ENCODE measurements at regions not wholly inside any gene's neighbourhood (a gene's known extent, or its start where the extent isn't known, plus 50 kb on each side); places are given as distances from the start of the nearest gene placed in this dataset.
A peak's percentile ranks its signal among the peaks of the same experiment; 100 is the strongest.
"Not testable (repeated sequence)": the region's sequence is repeated elsewhere in the genome, so short reads cannot be mapped to it uniquely, and the experiment has no call there.

- DNase-seq = no peak
Observed at GRCh38 chr2:182598626-182599025, 117.4 kb upstream of the DNAJC10 start.

- DNase-seq = no peak
Observed at GRCh38 chr2:182605166-182605565, 110.9 kb upstream of the DNAJC10 start.

DNA sequence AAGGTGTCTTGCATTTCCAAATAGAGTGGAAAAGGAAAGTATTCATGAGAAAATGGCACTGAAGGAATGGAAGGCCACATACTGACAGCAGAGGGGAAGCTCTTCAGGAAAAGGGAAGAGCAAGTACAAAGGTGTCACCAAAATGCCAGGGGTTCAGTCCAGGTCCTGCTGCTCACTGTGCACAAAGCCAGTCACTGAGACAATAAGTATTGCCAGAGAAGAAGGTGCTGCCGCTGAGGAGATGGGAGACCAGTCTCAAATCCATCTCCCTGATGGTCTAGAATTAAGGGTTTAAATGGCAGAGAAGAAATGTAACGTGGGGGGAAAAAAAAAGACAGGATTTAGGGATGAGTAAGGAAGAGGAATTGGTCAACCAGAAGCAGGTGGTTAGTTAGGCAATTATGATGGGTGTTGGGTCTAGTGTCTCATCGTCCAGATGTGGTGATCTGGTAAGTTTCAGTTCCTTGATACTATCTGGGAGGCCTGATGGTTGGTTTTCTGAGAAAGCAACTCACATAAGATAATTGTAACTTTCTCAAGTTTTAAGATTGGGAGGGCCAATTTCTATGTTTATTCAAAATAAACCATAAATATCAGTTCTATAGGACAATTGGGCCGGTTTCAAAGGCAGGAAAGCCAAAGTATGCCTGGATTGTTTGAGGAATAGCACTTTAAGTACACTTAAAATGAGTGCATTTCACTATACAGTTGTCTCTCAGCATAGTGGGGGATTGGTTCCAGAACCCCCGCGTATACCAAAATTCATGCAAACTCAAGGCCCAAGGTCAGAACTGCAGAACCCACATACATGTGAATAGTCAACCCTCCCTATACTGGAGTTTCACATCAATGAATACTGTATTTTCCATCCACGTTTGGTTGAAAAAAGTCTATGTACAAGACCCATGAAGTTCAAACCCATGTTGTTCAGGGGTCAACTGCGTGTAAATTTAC, 109.1 kb upstream of the DNAJC10 start:
- no peak for DNase-seq

DNA sequence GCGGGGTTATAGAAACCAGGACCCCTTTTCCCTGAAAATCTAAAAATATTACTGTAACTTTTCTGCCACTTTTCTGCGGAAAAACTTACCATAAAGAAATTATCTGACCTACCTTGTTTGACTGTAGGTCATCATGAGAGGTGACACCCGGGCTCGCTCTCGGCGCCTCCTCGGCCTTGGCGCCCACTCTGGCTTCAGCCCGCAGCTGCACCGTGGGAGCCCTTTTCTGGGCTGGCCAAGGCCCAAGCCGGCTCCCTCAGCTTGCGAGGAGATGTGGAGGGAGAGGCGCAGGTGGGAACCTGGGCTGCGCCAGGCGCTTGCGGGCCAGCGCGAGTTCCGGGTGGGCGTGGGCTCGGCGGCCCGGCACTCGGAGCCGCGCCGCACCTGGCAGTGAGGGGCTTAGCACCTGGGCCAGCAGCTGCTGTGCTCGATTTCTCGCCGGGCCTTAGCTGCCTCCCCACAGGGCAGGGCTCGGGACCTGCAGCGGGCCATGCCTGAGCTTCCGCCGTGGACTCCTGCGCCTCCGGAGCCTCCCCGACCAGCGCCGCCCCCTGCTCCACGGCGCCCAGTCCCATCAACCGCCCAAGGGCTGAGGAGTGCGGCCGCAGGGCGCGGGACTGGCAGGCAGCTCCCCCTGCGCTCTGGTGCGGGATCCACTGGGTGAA, 107.7 kb upstream of the DNAJC10 start:
- no peak for DNase-seq

DNA sequence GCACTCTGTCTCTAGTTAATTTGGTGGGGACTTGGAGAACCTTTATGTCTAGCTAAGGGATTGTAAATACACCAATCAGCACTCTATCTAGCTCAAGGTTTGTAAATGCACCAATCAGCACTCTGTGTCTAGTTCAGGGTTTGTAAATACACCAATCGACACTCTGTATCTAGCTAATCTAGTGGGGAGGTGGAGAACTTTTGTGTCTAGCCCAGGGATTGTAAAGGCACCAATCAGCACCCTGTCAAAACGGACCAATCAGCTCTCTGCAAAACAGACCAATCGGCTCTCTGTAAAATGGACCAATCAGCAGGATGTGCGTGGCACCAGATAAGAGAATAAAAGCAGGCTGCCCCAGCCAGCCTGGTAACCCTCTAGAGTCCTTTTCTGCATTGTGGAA, 107.1 kb upstream of the DNAJC10 start:
- not testable (repeated sequence) for DNase-seq

GRCh38 chr2:182610231-182610630, 105.8 kb upstream of the DNAJC10 start:
- no peak for DNase-seq

- no peak for DNase-seq
Observed at GRCh38 chr2:182611009-182611408, 105.0 kb upstream of the DNAJC10 start.

GRCh38 chr2:182615036-182615435, 101.0 kb upstream of the DNAJC10 start:
- DNase-seq = no peak

- DNase-seq = no peak
Observed at GRCh38 chr2:182616471-182617393, 99.3 kb upstream of the DNAJC10 start.

GRCh38 chr2:182618672-182619079, 97.4 kb upstream of the DNAJC10 start:
- DNase-seq = no peak

- no peak for DNase-seq
Observed at GRCh38 chr2:182619276-182619675, 96.8 kb upstream of the DNAJC10 start.

- no peak for DNase-seq
Observed at GRCh38 chr2:182621191-182621590, 94.9 kb upstream of the DNAJC10 start.

DNA sequence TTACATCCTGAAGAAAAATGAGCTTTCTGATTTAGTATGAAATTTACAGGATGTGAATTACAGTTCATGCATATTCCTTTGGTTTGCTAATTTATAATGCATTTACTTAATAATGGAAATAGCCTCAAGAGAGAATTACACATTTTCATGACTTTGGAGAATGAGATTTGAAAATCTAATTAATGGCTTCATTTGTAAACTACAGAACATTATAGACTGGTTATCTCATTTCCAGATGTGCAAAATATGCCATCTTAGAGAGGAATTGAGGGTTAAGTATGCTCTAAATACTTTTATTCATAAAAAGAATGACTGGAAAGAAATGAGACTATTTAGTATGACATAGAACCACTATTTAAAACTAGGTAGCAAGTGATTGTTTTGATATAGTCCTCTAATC, 94.2 kb upstream of the DNAJC10 start:
- DNase-seq = no peak

- DNase-seq = no peak
Observed at GRCh38 chr2:182622231-182622630, 93.8 kb upstream of the DNAJC10 start.

DNA sequence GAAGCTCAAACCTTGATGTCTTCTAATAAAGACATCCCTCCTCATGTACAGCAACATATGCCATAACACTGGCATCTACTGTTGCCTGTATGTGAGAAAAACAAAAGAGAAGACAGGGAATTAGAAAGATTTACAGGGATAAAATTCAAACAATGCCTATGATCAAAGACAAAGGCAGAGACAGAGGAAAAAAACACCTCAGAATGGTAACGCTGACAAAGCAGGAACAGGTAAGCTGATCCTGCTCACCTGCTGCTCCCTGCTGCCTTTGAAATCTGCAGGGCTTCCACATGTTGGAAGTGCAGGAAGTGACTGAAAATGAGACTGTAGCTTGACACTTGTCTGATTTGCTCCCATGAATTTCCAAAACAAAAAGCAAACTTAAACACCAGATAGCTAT, 90.2 kb upstream of the DNAJC10 start:
- no peak for DNase-seq

GRCh38 chr2:182628916-182629315, 87.1 kb upstream of the DNAJC10 start:
- DNase-seq = no peak

DNA sequence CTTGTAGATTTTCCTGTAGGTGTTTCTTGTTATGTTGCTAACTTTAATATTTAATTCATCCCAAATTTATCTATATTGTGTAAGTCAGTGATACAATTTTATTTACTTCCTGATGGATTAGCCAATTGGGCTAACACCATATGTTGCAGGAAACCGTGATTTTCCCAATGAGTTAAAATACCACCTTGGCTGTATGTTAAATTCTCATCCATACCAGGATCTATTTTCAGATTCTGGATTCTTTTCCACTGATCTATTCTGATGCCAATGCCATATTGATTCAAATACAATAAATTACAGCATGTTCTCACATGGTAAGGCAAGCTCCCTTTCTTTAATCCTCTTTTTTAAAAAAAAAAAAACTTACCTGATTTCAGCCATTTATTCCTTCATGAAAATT, 85.8 kb upstream of the DNAJC10 start:
- DNase-seq = no peak

DNA sequence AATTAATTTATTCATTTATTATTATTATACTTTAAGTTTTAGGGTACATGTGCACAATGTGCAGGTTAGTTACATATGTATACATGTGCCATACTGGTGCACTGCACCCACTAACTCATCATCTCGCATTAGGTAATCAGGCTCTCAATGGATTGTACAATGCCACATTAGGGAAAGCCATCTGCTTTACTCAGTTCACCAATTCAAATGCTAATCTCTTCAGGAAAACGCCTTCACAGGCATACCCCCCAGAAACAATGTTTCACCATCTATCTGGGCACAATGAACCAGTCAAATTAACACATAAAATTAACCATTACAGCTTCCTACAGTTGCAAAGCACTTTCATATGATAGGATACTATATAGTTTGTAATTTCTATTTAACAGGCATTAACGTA, 84.8 kb upstream of the DNAJC10 start:
- no peak for DNase-seq

GRCh38 chr2:182634386-182634785, 81.7 kb upstream of the DNAJC10 start:
- no peak for DNase-seq

GRCh38 chr2:182636699-182637098, 79.4 kb upstream of the DNAJC10 start:
- no peak for DNase-seq

GRCh38 chr2:182638667-182639066, 77.4 kb upstream of the DNAJC10 start:
- no peak for DNase-seq

DNA sequence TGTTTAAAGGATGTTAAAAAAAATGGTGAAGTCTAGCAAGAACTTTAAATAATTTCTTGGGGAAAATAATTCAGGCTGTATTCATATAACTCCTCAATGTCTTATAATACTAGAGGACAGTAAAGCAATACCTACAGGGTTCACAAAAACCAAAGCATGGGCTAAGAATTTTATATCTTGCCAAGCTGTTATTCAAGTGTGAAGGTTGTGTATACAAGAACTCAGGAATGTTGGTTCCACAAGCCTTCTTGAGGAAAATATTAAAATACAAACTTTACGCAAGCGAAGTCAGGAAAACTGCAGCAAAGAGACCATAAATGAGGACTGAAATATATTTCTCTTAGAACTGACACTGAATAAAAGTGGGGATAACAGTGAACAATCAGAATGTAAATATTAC, 76.1 kb upstream of the DNAJC10 start:
- DNase-seq = no peak

- DNase-seq = peak; percentile 25
Observed at GRCh38 chr2:182642328-182642727, 73.7 kb upstream of the DNAJC10 start.
